Progenitor cell of endocrine pancreas (in vitro differentiated cells): ENCODE measurements at regions not wholly inside any gene's neighbourhood (a gene's known extent, or its start where the extent isn't known, plus 50 kb on each side); places are given as distances from the start of the nearest gene placed in this dataset.

Source experiments
- DNase-seq: peaks from one replicate; pipeline ENCODE4 v3.0.0; 2021; ENCODE audit warnings: low spot score; ENCODE audit not compliant: unreplicated experiment
- H3K27ac Mint-ChIP-seq: 2 replicates; pipeline ENCODE4 v1.8.0; 2021; ENCODE audit warnings: mild to moderate bottlenecking, moderate library complexity, mixed read lengths
- H3K27me3 Mint-ChIP-seq: 2 replicates; pipeline ENCODE4 v1.8.0; 2021; ENCODE audit warnings: mixed read lengths
- H3K36me3 Mint-ChIP-seq: 2 replicates; pipeline ENCODE4 v1.8.0; 2022; ENCODE audit warnings: mixed read lengths; ENCODE audit not compliant: insufficient read depth
- H3K4me1 Mint-ChIP-seq: 2 replicates; pipeline ENCODE4 v1.8.0; 2021; ENCODE audit warnings: low read depth, mixed read lengths
- H3K4me3 Mint-ChIP-seq: 2 replicates; pipeline ENCODE4 v1.8.0; 2021; ENCODE audit warnings: low read depth, mild to moderate bottlenecking, moderate library complexity, mixed read lengths
- H3K9me3 Mint-ChIP-seq: 2 replicates; pipeline ENCODE4 v1.8.0; 2021; ENCODE audit warnings: low read depth, mixed read lengths
- CTCF ChIP-seq: fragments of 200-600 bp; sonication (generic); IDR thresholded peaks from one replicate; pipeline ENCODE4 v1.5.0; 2021; ENCODE audit warnings: antibody characterized with exemption, mild to moderate bottlenecking; ENCODE audit not compliant: unreplicated experiment

DNA sequence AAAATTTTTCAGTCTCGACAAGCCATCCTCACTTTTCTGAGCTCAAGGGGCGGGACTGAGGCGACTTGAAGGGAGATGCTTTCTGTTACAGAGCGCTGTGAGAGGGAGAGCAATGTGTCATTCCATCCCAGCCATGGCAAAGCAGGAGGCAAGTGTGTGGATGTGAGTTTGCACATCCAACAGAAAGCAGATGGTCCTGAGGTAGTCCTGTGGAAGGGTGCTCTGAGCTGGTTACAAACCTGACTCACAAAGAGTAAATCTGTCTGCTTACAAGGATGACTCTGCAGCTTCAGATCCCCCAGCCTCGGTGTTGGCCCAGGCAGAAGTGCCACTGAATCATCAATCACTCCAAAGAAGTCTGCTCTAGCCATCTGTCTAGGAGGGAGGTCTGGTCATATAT lies 482.0 kb upstream of the DCC start:
- Mint-ChIP-seq H3K27ac (no peak overlapping the region), H3K27me3 (no peaks in the 10 kb centered on the region), H3K36me3 (no peaks in the 10 kb centered on the region), H3K9me3 (no peaks in the 10 kb centered on the region), H3K4me1 (no peaks in the 10 kb centered on the region), H3K4me3 (no peak overlapping the region)
- no peak for TF ChIP-seq CTCF
- no peak for DNase-seq

- Mint-ChIP-seq H3K36me3 (no peaks in the 10 kb centered on the region), H3K9me3 (peaks cover 3% of the 10 kb centered on the region), H3K4me1 (no peaks in the 10 kb centered on the region), H3K4me3 (no peak overlapping the region), H3K27ac (no peak overlapping the region), H3K27me3 (no peaks in the 10 kb centered on the region)
- no peak for TF ChIP-seq CTCF
- no peak for DNase-seq
Measured at GRCh38 chr18:51861046-51861445, 479.0 kb upstream of the DCC start.

DNA sequence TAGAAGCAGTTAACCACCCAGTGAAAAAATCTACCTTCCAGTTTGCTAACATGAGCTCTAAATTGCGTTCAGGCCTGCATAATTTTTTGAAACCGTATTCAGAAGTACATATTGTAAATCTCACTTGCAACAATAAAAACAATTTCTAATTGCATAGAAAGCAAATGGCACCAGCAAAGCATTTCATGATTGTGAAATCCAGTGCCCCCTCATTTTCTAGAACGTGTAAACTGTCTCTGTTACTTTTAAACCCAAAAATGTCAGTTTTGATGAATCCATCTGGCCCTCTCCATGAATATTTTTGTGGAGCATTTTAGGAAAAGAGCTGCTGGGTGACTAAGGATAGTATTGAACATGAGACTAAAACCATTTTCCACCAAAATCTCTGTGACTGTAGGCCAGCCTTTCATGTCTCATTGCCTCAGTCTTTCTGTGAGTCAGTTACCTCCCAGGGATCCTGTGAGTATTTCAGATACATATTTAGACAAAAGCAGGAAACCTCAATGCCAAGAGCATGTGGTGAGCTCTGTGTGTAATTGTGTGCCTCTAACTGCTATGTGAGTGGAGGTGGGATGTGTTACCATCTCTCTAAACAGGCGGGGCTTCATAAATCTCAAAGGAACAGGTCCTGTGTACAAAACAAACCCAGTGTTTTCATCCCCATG lies 477.8 kb upstream of the DCC start:
- Mint-ChIP-seq H3K4me3 (no peak overlapping the region), H3K36me3 (no peaks in the 10 kb centered on the region), H3K4me1 (no peaks in the 10 kb centered on the region), H3K27ac (no peak overlapping the region), H3K27me3 (no peaks in the 10 kb centered on the region), H3K9me3 (peaks cover 3% of the 10 kb centered on the region)
- no peak for DNase-seq
- no peak for TF ChIP-seq CTCF

GRCh38 chr18:51864219-51864965 lies 475.6 kb upstream of the DCC start:
- no peaks in the 10 kb centered on the region for H3K36me3 Mint-ChIP-seq
- no peak overlapping the region for H3K4me3 Mint-ChIP-seq
- no peak for DNase-seq
- H3K4me1 Mint-ChIP-seq = no peaks in the 10 kb centered on the region
- no peaks in the 10 kb centered on the region for H3K27me3 Mint-ChIP-seq
- TF ChIP-seq CTCF = no peak
- H3K9me3 Mint-ChIP-seq = peaks cover 5% of the 10 kb centered on the region
- H3K27ac Mint-ChIP-seq = no peak overlapping the region

DNA sequence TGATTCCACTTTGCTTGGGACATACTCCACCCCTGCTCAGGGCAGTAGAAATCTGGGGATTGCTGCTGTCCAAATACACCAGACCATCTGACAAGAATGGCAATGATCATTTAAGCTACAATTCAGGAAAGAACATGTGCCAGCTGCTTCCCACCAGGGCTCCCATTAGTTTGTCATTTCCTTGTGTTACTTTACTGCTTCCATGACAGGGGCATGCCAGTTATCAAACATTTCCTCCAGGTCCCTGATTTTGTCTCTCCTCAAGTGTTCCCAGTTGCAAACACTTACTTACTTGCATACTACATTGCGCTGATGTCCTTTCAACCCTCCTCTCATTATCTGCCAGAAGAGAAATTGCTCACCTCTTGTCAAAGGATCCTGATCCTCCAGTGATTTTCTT lies 474.5 kb upstream of the DCC start:
- H3K9me3 Mint-ChIP-seq = peaks cover 6% of the 10 kb centered on the region
- DNase-seq = no peak
- no peaks in the 10 kb centered on the region for H3K36me3 Mint-ChIP-seq
- no peaks in the 10 kb centered on the region for H3K4me1 Mint-ChIP-seq
- TF ChIP-seq CTCF = no peak
- no peaks in the 10 kb centered on the region for H3K27me3 Mint-ChIP-seq
- H3K4me3 Mint-ChIP-seq = no peak overlapping the region
- H3K27ac Mint-ChIP-seq = no peak overlapping the region
